ENCODE measurements at regions not wholly inside any gene's neighbourhood (a gene's known extent, or its start where the extent isn't known, plus 50 kb on each side); places are given as distances from the start of the nearest gene placed in this dataset.

- Histone ChIP-seq H3K27ac (ENCODE audit: low read depth in 2 of 2, low read length in 1 of 2) (no peak overlapping the region), H4K20me1 (ENCODE audit: insufficient read depth) (no peaks in the 10 kb centered on the region), H2AFZ (ENCODE audit: low read depth) (no peak overlapping the region), H3K27me3 (ENCODE audit: insufficient read depth) (no peaks in the 10 kb centered on the region), H3K36me3 (replicated peaks in 1 of 2; ENCODE audit: control insufficient read depth in 1 of 2, insufficient read depth in 2 of 2, low read length in 1 of 2) (no peaks in the 10 kb centered on the region), H3K9me3 (no peaks in the 10 kb centered on the region), H3F3A (replicated peaks; ENCODE audit: insufficient read depth) (no peaks in the 10 kb centered on the region), H3K9me2 (no peaks in the 10 kb centered on the region), H3K4me3 (ENCODE audit: low read depth in 2 of 2, low read length in 1 of 2) (no peak overlapping the region), H3K79me2 (ENCODE audit: insufficient read depth) (no peaks in the 10 kb centered on the region), H3K4me1 (ENCODE audit: control insufficient read depth in 1 of 2, insufficient read depth in 2 of 2, low read depth in 1 of 2, low read length in 1 of 2) (no peaks in the 10 kb centered on the region), H3K9ac (no peak overlapping the region), H3K4me2 (no peak overlapping the region)
- ChIA-PET POLR2A (no interaction called here), CTCF (no interaction called here)
- 6% methylated on average over 2 of the region's 2 CpGs for WGBS (ENCODE audit: low lambda C conversion rate)
- no peak for DNase-seq
- TF ChIP-seq TCF12 (IDR thresholded peaks at IDR 0.05) (no peak), EP300 (IDR thresholded peaks at IDR 0.05; ENCODE audit: borderline replicate concordance in 1 of 2, low read depth in 1 of 2, low read length in 1 of 2) (no peak)
These were observed 130.6 kb downstream of the RAD51AP2 start for GRCh38 chr2:17387591-17387990.

GRCh38 chr2:17386771-17387170 lies 131.5 kb downstream of the RAD51AP2 start:
- POLR2A ChIA-PET: no interaction called here
- no peaks in the 10 kb centered on the region for H3K27me3 ChIP-seq (ENCODE audit: insufficient read depth)
- H3K27ac ChIP-seq (ENCODE audit: low read depth in 2 of 2, low read length in 1 of 2): no peak overlapping the region
- H3K4me1 ChIP-seq (ENCODE audit: control insufficient read depth in 1 of 2, insufficient read depth in 2 of 2, low read depth in 1 of 2, low read length in 1 of 2): no peaks in the 10 kb centered on the region
- no peak for DNase-seq
- TF ChIP-seq RFX5 (IDR thresholded peaks at IDR 0.05; ENCODE audit: low read length): no peak
- no peak for TF ChIP-seq RAD21 (IDR thresholded peaks at IDR 0.05; ENCODE audit: low read length)
- TF ChIP-seq MXI1 (IDR thresholded peaks at IDR 0.05; ENCODE audit: low read depth, low read length): no peak
- no peak for TF ChIP-seq EZH2phosphoT487 (IDR thresholded peaks at IDR 0.05; ENCODE audit: borderline replicate concordance, low read depth)
- no peak for TF ChIP-seq SIN3A (IDR thresholded peaks at IDR 0.05; ENCODE audit: borderline replicate concordance, low read depth, low read length)
- TF ChIP-seq EP300 (IDR thresholded peaks at IDR 0.05; ENCODE audit: borderline replicate concordance in 1 of 2, low read depth in 1 of 2, low read length in 1 of 2): no peak
- no peak for TF ChIP-seq NRF1 (IDR thresholded peaks at IDR 0.05; ENCODE audit: low read depth, low read length)
- TF ChIP-seq GATA2 (CRISPR knock-in tag; IDR thresholded peaks at IDR 0.05): no peak
- TF ChIP-seq CTCF (IDR thresholded peaks at IDR 0.05): no peak
- TF ChIP-seq ELF1 (IDR thresholded peaks at IDR 0.05): no peak
- TF ChIP-seq, protein P1, sequence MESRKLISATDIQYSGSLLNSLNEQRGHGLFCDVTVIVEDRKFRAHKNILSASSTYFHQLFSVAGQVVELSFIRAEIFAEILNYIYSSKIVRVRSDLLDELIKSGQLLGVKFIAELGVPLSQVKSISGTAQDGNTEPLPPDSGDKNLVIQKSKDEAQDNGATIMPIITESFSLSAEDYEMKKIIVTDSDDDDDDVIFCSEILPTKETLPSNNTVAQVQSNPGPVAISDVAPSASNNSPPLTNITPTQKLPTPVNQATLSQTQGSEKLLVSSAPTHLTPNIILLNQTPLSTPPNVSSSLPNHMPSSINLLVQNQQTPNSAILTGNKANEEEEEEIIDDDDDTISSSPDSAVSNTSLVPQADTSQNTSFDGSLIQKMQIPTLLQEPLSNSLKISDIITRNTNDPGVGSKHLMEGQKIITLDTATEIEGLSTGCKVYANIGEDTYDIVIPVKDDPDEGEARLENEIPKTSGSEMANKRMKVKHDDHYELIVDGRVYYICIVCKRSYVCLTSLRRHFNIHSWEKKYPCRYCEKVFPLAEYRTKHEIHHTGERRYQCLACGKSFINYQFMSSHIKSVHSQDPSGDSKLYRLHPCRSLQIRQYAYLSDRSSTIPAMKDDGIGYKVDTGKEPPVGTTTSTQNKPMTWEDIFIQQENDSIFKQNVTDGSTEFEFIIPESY (IDR thresholded peaks at IDR 0.05; ENCODE audit: borderline replicate concordance, low read depth): no peak
- no peak for TF ChIP-seq NFIC (IDR thresholded peaks at IDR 0.05; ENCODE audit: borderline replicate concordance)
- no peak for TF ChIP-seq TCF12 (IDR thresholded peaks at IDR 0.05)
- TF ChIP-seq MEF2A (IDR thresholded peaks at IDR 0.05; ENCODE audit: borderline replicate concordance, low read depth): no peak
- TF ChIP-seq YY1 (IDR thresholded peaks at IDR 0.05; ENCODE audit: low read depth): no peak
- no peak for TF ChIP-seq FOSL2 (IDR thresholded peaks at IDR 0.05; ENCODE audit: borderline replicate concordance, low read depth)
- TF ChIP-seq TAF1 (IDR thresholded peaks at IDR 0.05; ENCODE audit: borderline replicate concordance, low read depth, low read length): no peak
- TF ChIP-seq PBX3 (IDR thresholded peaks at IDR 0.05): no peak
- no peaks in the 10 kb centered on the region for H4K20me1 ChIP-seq (ENCODE audit: insufficient read depth)
- no peaks in the 10 kb centered on the region for H3K36me3 ChIP-seq (replicated peaks in 1 of 2; ENCODE audit: control insufficient read depth in 1 of 2, insufficient read depth in 2 of 2, low read length in 1 of 2)
- H3K4me2 ChIP-seq: no peak overlapping the region
- no peaks in the 10 kb centered on the region for H3K9me2 ChIP-seq
- no peak overlapping the region for H2AFZ ChIP-seq (ENCODE audit: low read depth)
- CTCF ChIA-PET: interaction anchor here (0.5 kb wide), 1 partner anchor 63 kb away, joined by 3 read pairs; no protein-coding TSS in a partner anchor
- H3K4me3 ChIP-seq (ENCODE audit: low read depth in 2 of 2, low read length in 1 of 2): no peak overlapping the region
- H3K9ac ChIP-seq: no peak overlapping the region
- no peaks in the 10 kb centered on the region for H3K79me2 ChIP-seq (ENCODE audit: insufficient read depth)
- no peaks in the 10 kb centered on the region for H3F3A ChIP-seq (replicated peaks; ENCODE audit: insufficient read depth)
- no peaks in the 10 kb centered on the region for H3K9me3 ChIP-seq
- 57% methylated on average over 2 of the region's 2 CpGs for WGBS (ENCODE audit: low lambda C conversion rate)
